Fibroblast of lung (primary cell): ENCODE measurements at regions not wholly inside any gene's neighbourhood (a gene's known extent, or its start where the extent isn't known, plus 50 kb on each side); places are given as distances from the start of the nearest gene placed in this dataset.

Source experiments
- CTCF ChIP-seq, 2 donors: IDR thresholded peaks in 1 of 2; conservative IDR thresholded peaks in 1 of 2; 1 replicate in 1 of 2; 2 replicates in 1 of 2; pipeline ENCODE4 v1.5.1; 2011 to 2012; ENCODE audit warnings: low read length in 2 of 2, control low read depth in 1 of 2, inconsistent platforms in 1 of 2, low read depth in 1 of 2, mild to moderate bottlenecking in 1 of 2
- EZH2 ChIP-seq: IDR thresholded peaks from 2 replicates; pipeline ENCODE4 v1.5.1; 2012; ENCODE audit warnings: low read length, control low read depth, mild to moderate bottlenecking; ENCODE audit errors: missing control alignments

- no peak for TF ChIP-seq CTCF (conservative IDR thresholded peaks at IDR 0.05 in 1 of 2, IDR thresholded peaks at IDR 0.05 in 1 of 2; ENCODE audit: low read depth in 1 of 2, low read length in 2 of 2)
- no peak for TF ChIP-seq EZH2
Observed at GRCh38 chr18:41297740-41298139, 657.3 kb upstream of the PIK3C3 start.
